SK-N-SH (cell line): ENCODE measurements at regions not wholly inside any gene's neighbourhood (a gene's known extent, or its start where the extent isn't known, plus 50 kb on each side); places are given as distances from the start of the nearest gene placed in this dataset.

Experiments
- CTCF ChIA-PET: fragments of 300-600, 350-600 bp; formaldehyde crosslinking; extraction: SDS; loops from one replicate; lab custom pipeline; 2021; lab: Yijun Ruan, JAX
- POLR2A ChIA-PET: fragments of 350-600 bp; sonication (Branson Sonifier 250); formaldehyde crosslinking; extraction: SDS; loops from one replicate; lab custom pipeline; 2020; ENCODE audit warnings: antibody characterized with exemption, inconsistent platforms; lab: Yijun Ruan, JAX
- DNase-seq: peaks from one replicate; pipeline ENCODE4 v3.0.0; 2012
- H2AFZ ChIP-seq: fragments of 200-600 bp; sonication (generic); 2 replicates; pipeline ENCODE4 v1.8.1; 2016; ENCODE audit warnings: antibody characterized with exemption, mild to moderate bottlenecking, low read depth
- H3F3A ChIP-seq: fragments of 200-600 bp; sonication (generic); replicated peaks from 2 replicates; pipeline ENCODE3; 2016; ENCODE audit warnings: antibody characterized with exemption, mild to moderate bottlenecking; ENCODE audit not compliant: insufficient read depth
- H3K27ac ChIP-seq, 2 experiments: fragments of 200-500 bp in 1 of 2; fragments of 200-600 bp in 1 of 2; sonication (Bioruptor generic) in 1 of 2; sonication (generic), shearing (Covaris generic) in 1 of 2; 2 replicates each; pipeline versions ENCODE4 v1.5.1 to v1.6.1; 2014 to 2016; ENCODE audit warnings: low read depth in 2 of 2, inconsistent platforms in 1 of 2, low read length in 1 of 2, mild to moderate bottlenecking in 1 of 2, mixed read lengths in 1 of 2
- H3K27me3 ChIP-seq: fragments of 200-600 bp; sonication (generic), shearing (Covaris generic); 2 replicates; pipeline ENCODE4 v1.6.1; 2016; ENCODE audit warnings: mixed run types; ENCODE audit not compliant: insufficient read depth
- H3K36me3 ChIP-seq, 2 experiments: fragments of 200-500 bp in 1 of 2; fragments of 200-600 bp in 1 of 2; sonication (Bioruptor generic) in 1 of 2; sonication (generic) in 1 of 2; replicated peaks in 1 of 2; 2 replicates each; pipeline versions ENCODE3 to v1.5.1; 2014 to 2016; ENCODE audit warnings: low read length in 1 of 2, mild to moderate bottlenecking in 1 of 2; ENCODE audit not compliant: insufficient read depth in 2 of 2, control insufficient read depth in 1 of 2
- H3K4me1 ChIP-seq, 2 experiments: fragments of 200-500 bp in 1 of 2; fragments of 200-600 bp in 1 of 2; sonication (Bioruptor generic) in 1 of 2; sonication (generic), shearing (Covaris generic) in 1 of 2; 2 replicates each; pipeline versions ENCODE4 v1.5.1 to v1.6.1; 2014 to 2016; ENCODE audit warnings: low read depth in 1 of 2, low read length in 1 of 2, mixed run types in 1 of 2; ENCODE audit not compliant: insufficient read depth in 2 of 2, control insufficient read depth in 1 of 2
- H3K4me2 ChIP-seq: fragments of 200-600 bp; sonication (generic), shearing (Covaris generic); 2 replicates; pipeline ENCODE4 v1.6.1; 2017; ENCODE audit warnings: mixed run types
- H3K4me3 ChIP-seq, 2 experiments: fragments of 200-500 bp in 1 of 2; fragments of 200-600 bp in 1 of 2; sonication (Bioruptor generic) in 1 of 2; sonication (generic), shearing (Covaris generic) in 1 of 2; 2 replicates each; pipeline versions ENCODE4 v1.5.1 to v1.8.1; 2014 to 2016; ENCODE audit warnings: low read depth in 2 of 2, inconsistent platforms in 1 of 2, low read length in 1 of 2, mild to moderate bottlenecking in 1 of 2, mixed read lengths in 1 of 2, moderate library complexity in 1 of 2
- H3K79me2 ChIP-seq: fragments of 200-600 bp; sonication (generic); 2 replicates; pipeline ENCODE4 v1.8.1; 2017; ENCODE audit warnings: mild to moderate bottlenecking; ENCODE audit not compliant: insufficient read depth
- H3K9ac ChIP-seq: fragments of 200-600 bp; sonication (generic); 2 replicates; pipeline ENCODE4 v1.6.1; 2017; ENCODE audit warnings: mixed run types
- H3K9me2 ChIP-seq: fragments of 200-600 bp; sonication (generic); 2 replicates; pipeline ENCODE4 v1.6.1; 2017; ENCODE audit warnings: mixed run types
- H3K9me3 ChIP-seq: fragments of 200-600 bp; sonication (generic); 2 replicates; pipeline ENCODE4 v1.6.1; 2017; ENCODE audit warnings: mixed run types, mild to moderate bottlenecking, moderate library complexity
- H4K20me1 ChIP-seq: fragments of 200-600 bp; sonication (generic); 2 replicates; pipeline ENCODE4 v1.6.1; 2017; ENCODE audit warnings: mild to moderate bottlenecking, mixed run types; ENCODE audit not compliant: insufficient read depth
- CHD2 ChIP-seq: fragments of 150-350 bp; IDR thresholded peaks from 2 replicates; pipeline ENCODE4 v1.6.1; 2018; ENCODE audit warnings: low read length; ENCODE audit not compliant: partially characterized antibody
- CTCF ChIP-seq: fragments of 200-600 bp; sonication (generic); IDR thresholded peaks from 2 replicates; pipeline ENCODE4 v1.6.1; 2017; ENCODE audit warnings: antibody characterized with exemption, mild to moderate bottlenecking, moderate library complexity
- FOSL2 ChIP-seq: IDR thresholded peaks from 2 replicates; pipeline ENCODE4 v1.4.0; 2012; ENCODE audit warnings: low read depth, mild to moderate bottlenecking, moderate library complexity, borderline replicate concordance
- FOXJ3 ChIP-seq: sonication (generic); formaldehyde crosslinking; IDR thresholded peaks from 2 replicates; pipeline ENCODE4 v1.5.1; 2020; ENCODE audit warnings: mild to moderate bottlenecking, missing genetic modification reagents
- FOXM1 ChIP-seq: IDR thresholded peaks from 2 replicates; pipeline ENCODE4 v1.4.0; 2012; ENCODE audit warnings: low read depth, mild to moderate bottlenecking
- MAX ChIP-seq: IDR thresholded peaks from 2 replicates; pipeline ENCODE4 v1.4.0; 2012; ENCODE audit warnings: low read depth
- MEF2A ChIP-seq: IDR thresholded peaks from 2 replicates; pipeline ENCODE4 v1.4.0; 2012; ENCODE audit warnings: low read depth, borderline replicate concordance
- MXI1 ChIP-seq: IDR thresholded peaks from 2 replicates; pipeline ENCODE4 v1.6.1; 2012; ENCODE audit warnings: mild to moderate bottlenecking, low read depth, low read length, improper control_type of control experiment
- NFIC ChIP-seq: IDR thresholded peaks from 2 replicates; pipeline ENCODE4 v1.4.0; 2012; ENCODE audit warnings: borderline replicate concordance
- PBX3 ChIP-seq: IDR thresholded peaks from 2 replicates; pipeline ENCODE4; 2012
- POLR2AphosphoS5 ChIP-seq: IDR thresholded peaks from 2 replicates; pipeline ENCODE4 v1.6.1; 2012; ENCODE audit warnings: low read depth, low read length
- RXRA ChIP-seq: IDR thresholded peaks from 2 replicates; pipeline ENCODE4 v1.4.0; 2012; ENCODE audit warnings: low read depth, mild to moderate bottlenecking, borderline replicate concordance
- TAF1 ChIP-seq: IDR thresholded peaks from 2 replicates; pipeline ENCODE4 v1.6.1; 2012; ENCODE audit warnings: low read depth, mild to moderate bottlenecking, low read length, moderate library complexity, borderline replicate concordance
- TCF12 ChIP-seq: IDR thresholded peaks from 2 replicates; pipeline ENCODE4 v1.4.0; 2012
- USF1 ChIP-seq: IDR thresholded peaks from 2 replicates; pipeline ENCODE4 v1.4.0; 2012; ENCODE audit warnings: low read depth, borderline replicate concordance
- USF2 ChIP-seq: fragments of 150-350 bp; IDR thresholded peaks from 2 replicates; pipeline ENCODE4 v1.6.1; 2017; ENCODE audit warnings: antibody characterized with exemption, low read length, low read depth, borderline replicate concordance
- YY1 ChIP-seq: IDR thresholded peaks from 2 replicates; pipeline ENCODE4 v1.4.0; 2012; ENCODE audit warnings: low read depth, mild to moderate bottlenecking
- WGBS: methylation state at CpG from one replicate; pipeline ENCODE4 v1.1.6; 2017; ENCODE audit warnings: low lambda C conversion rate; 5-methylcytosine and 5-hydroxymethylcytosine counted together

- H3K4me3 ChIP-seq, result no peak overlapping the region
- ChIA-PET POLR2A (no interaction called here), CTCF (no interaction called here)
- TF ChIP-seq FOXJ3 (CRISPR knock-in tag) (no peak), FOSL2 (no peak), USF1 (no peak), YY1 (no peak), FOXM1 (no peak), CTCF (no peak), TAF1 (no peak), MEF2A (no peak), PBX3 (no peak), MXI1 (no peak), TCF12 (no peak), POLR2AphosphoS5 (no peak), USF2 (no peak), NFIC (no peak), MAX (no peak), CHD2 (no peak), RXRA (no peak)
- no peak for DNase-seq
- no peaks in the 10 kb centered on the region for H4K20me1 ChIP-seq
- H3K4me2 ChIP-seq, result no peak overlapping the region
- no peaks in the 10 kb centered on the region for H3K9me3 ChIP-seq
- H3K9ac ChIP-seq, result no peak overlapping the region
- H3K36me3 ChIP-seq, result no peaks in the 10 kb centered on the region
- no peaks in the 10 kb centered on the region for H3K9me2 ChIP-seq
- H3K27me3 ChIP-seq, result no peaks in the 10 kb centered on the region
- no peaks in the 10 kb centered on the region for H3F3A ChIP-seq
- no peaks in the 10 kb centered on the region for H3K4me1 ChIP-seq
- no peak overlapping the region for H3K27ac ChIP-seq
- H2AFZ ChIP-seq, result no peak overlapping the region
- 19% methylated on average over 4 of the region's 4 CpGs for WGBS
- no peaks in the 10 kb centered on the region for H3K79me2 ChIP-seq
These were observed 772.1 kb upstream of the RBFOX1 start for GRCh38 chr16:6560306-6561100.
